ENCODE measurements at regions not wholly inside any gene's neighbourhood (a gene's known extent, or its start where the extent isn't known, plus 50 kb on each side); places are given as distances from the start of the nearest gene placed in this dataset.

GRCh38 chr6:139871165-139871710 lies 496.8 kb upstream of the CITED2 start:
- no peak for TF ChIP-seq CTCF (conservative IDR thresholded peaks at IDR 0.05 in 1 of 2, IDR thresholded peaks at IDR 0.05 in 1 of 2; ENCODE audit: extremely low read depth in 1 of 2, insufficient read depth in 1 of 2, low read depth in 1 of 2, low read length in 2 of 2)
- no peak for TF ChIP-seq EZH2 (IDR thresholded peaks at IDR 0.05; ENCODE audit: borderline replicate concordance, low read length)

All from mammary epithelial cell (primary cell).